Right lobe of liver (tissue), 6 donors: ENCODE measurements at regions not wholly inside any gene's neighbourhood (a gene's known extent, or its start where the extent isn't known, plus 50 kb on each side); places are given as distances from the start of the nearest gene placed in this dataset.

ENCODE experiments used
- ATAC-seq, 4 donors: fragments of 200-7000 bp; cut with Tn5 transposase; one replicate each; pipeline ENCODE4 v1.9.1; 2020; ENCODE audit warnings: mild to moderate bottlenecking in 4 of 4, moderate library complexity in 4 of 4
- DNase-seq, 3 donors: peaks; one replicate each; pipeline ENCODE4 v3.0.0-alpha.2; 2020
- H3K27ac ChIP-seq, 3 donors: fragments of 200-600 bp; one replicate each; pipeline ENCODE4 v1.8.0; 2022
- H3K27me3 ChIP-seq, 2 donors: fragments of 200-600 bp; one replicate each; pipeline ENCODE4 v1.8.0; 2022
- H3K36me3 ChIP-seq, 4 donors: fragments of 200-600 bp; sonication (generic) in 1 of 4; one replicate each; pipeline versions ENCODE4 v1.5.1 to v1.8.0; 2017 to 2022; ENCODE audit warnings: control low read depth in 1 of 4
- H3K4me1 ChIP-seq, 4 donors: fragments of 200-600 bp; sonication (generic) in 1 of 4; one replicate each; pipeline versions ENCODE4 v1.5.1 to v1.8.0; 2017 to 2022; ENCODE audit warnings: control low read depth in 1 of 4
- H3K4me3 ChIP-seq, 3 donors: fragments of 200-600 bp; one replicate each; pipeline ENCODE4 v1.8.0; 2022
- H3K9me3 ChIP-seq, 4 donors: fragments of 200-600 bp; sonication (generic) in 1 of 4; one replicate each; pipeline versions ENCODE4 v1.5.1 to v1.8.0; 2017 to 2022; ENCODE audit warnings: control low read depth in 1 of 4
- CTCF ChIP-seq, 4 donors: fragments of 200-600 bp in 3 of 4; fragments of 450-650 bp in 1 of 4; IDR thresholded peaks; one replicate each; pipeline versions ENCODE4 v1.5.1 to v1.8.0; 2016 to 2022; ENCODE audit warnings: antibody characterized with exemption in 4 of 4, mild to moderate bottlenecking in 2 of 4
- POLR2A ChIP-seq: fragments of 450-650 bp; IDR thresholded peaks from one replicate; pipeline ENCODE4 v1.6.1; 2017; ENCODE audit warnings: antibody characterized with exemption, mild to moderate bottlenecking
- WGBS: methylation state at CpG from one replicate; pipeline ENCODE4 v1.1.6; 2018; ENCODE audit warnings: low coverage, low lambda C conversion rate; ENCODE audit not compliant: insufficient coverage; ENCODE audit errors: missing lambda C conversion rate; 5-methylcytosine and 5-hydroxymethylcytosine counted together
- intact Hi-C, 2 donors: fragments of 100-400 bp; cut with DNase I; formaldehyde crosslinking; loops; one replicate each; pipeline versions ENCODE4 v1.11.2 to v1.14.1; 2022
- donor health status: DM: no; HTN: yes; CAD: no.
- donor health status: DM: no; HTN: no; CAD: no.
- donor health status: DM: no; HTN: no; CAD: no.
- donor health status: DM: no; HTN: yes; CAD: no.
- donor health status: DM: no; HTN: yes; CAD: no.

- Histone ChIP-seq H3K4me3 (no peak overlapping the region), H3K27me3 (no peaks in the 10 kb centered on the region), H3K27ac (no peak overlapping the region), H3K4me1 (no peaks in the 10 kb centered on the region), H3K9me3 (no peaks in the 10 kb centered on the region), H3K36me3 (no peaks in the 10 kb centered on the region)
- TF ChIP-seq CTCF (IDR thresholded peaks at IDR 0.05): no peak
- TF ChIP-seq POLR2A: no peak
- no peak for DNase-seq
- no peak for ATAC-seq
- intact Hi-C loops: no loop called here
- WGBS: 93% methylated on average over 3 of the region's 3 CpGs
Measured at GRCh38 chr17:5635949-5636348, 51.6 kb upstream of the NLRP1 start.

- DNase-seq (no peak), ATAC-seq (no peak)
- Histone ChIP-seq H3K4me1 (no peaks in the 10 kb centered on the region), H3K36me3 (no peaks in the 10 kb centered on the region), H3K27ac (no peak overlapping the region), H3K9me3 (no peaks in the 10 kb centered on the region), H3K27me3 (no peaks in the 10 kb centered on the region), H3K4me3 (no peak overlapping the region)
- TF ChIP-seq CTCF (IDR thresholded peaks at IDR 0.05) (no peak), POLR2A (no peak)
- WGBS: 80% methylated on average over 1 of the region's 2 CpGs
- intact Hi-C loops: no loop called here
Measured at GRCh38 chr17:5638596-5638995, 54.3 kb upstream of the NLRP1 start.

GRCh38 chr17:5640726-5641125 lies 56.4 kb upstream of the NLRP1 start:
- ATAC-seq (no peak), DNase-seq (no peak)
- Histone ChIP-seq H3K36me3 (no peaks in the 10 kb centered on the region), H3K27me3 (no peaks in the 10 kb centered on the region), H3K4me1 (no peaks in the 10 kb centered on the region), H3K9me3 (no peaks in the 10 kb centered on the region), H3K27ac (no peak overlapping the region), H3K4me3 (no peak overlapping the region)
- intact Hi-C loops: no loop called here
- 20% methylated on average over 1 of the region's 2 CpGs for WGBS
- TF ChIP-seq CTCF (IDR thresholded peaks at IDR 0.05) (no peak), POLR2A (no peak)

- DNase-seq (no peak), ATAC-seq (no peak)
- Histone ChIP-seq H3K9me3 (no peaks in the 10 kb centered on the region), H3K36me3 (no peaks in the 10 kb centered on the region), H3K27me3 (no peaks in the 10 kb centered on the region), H3K4me1 (no peaks in the 10 kb centered on the region), H3K4me3 (no peak overlapping the region), H3K27ac (no peak overlapping the region)
- intact Hi-C loops: no loop called here
- 81% methylated on average over 3 of the region's 4 CpGs for WGBS
- TF ChIP-seq CTCF (IDR thresholded peaks at IDR 0.05) (no peak), POLR2A (no peak)
Measured at GRCh38 chr17:5642752-5643151, 58.4 kb upstream of the NLRP1 start.

GRCh38 chr17:5644065-5644464 lies 59.8 kb upstream of the NLRP1 start:
- no peak for TF ChIP-seq CTCF (IDR thresholded peaks at IDR 0.05)
- no peak for TF ChIP-seq POLR2A
- no peaks in the 10 kb centered on the region for H3K4me1 ChIP-seq
- DNase-seq (peak in 1 of 3 donors; percentile 21), ATAC-seq (no peak)
- no peak overlapping the region for H3K27ac ChIP-seq
- no CpG with 5 or more reads among the region's 3 CpGs for WGBS
- H3K27me3 ChIP-seq: no peaks in the 10 kb centered on the region
- no peaks in the 10 kb centered on the region for H3K36me3 ChIP-seq
- H3K9me3 ChIP-seq: no peaks in the 10 kb centered on the region
- intact Hi-C loops: no loop called here
- no peak overlapping the region for H3K4me3 ChIP-seq
